Left cardiac atrium (tissue), 4 donors: ENCODE measurements at regions not wholly inside any gene's neighbourhood (a gene's known extent, or its start where the extent isn't known, plus 50 kb on each side); places are given as distances from the start of the nearest gene placed in this dataset.
A peak's percentile ranks its signal among the peaks of the same experiment; 100 is the strongest.
"Not testable (repeated sequence)": the region's sequence is repeated elsewhere in the genome, so short reads cannot be mapped to it uniquely, and the experiment has no call there.

Experiments
- ATAC-seq, 2 donors: fragments of 200-7000 bp; cut with Tn5 transposase; one replicate each; pipeline ENCODE4 v1.9.1; 2020; ENCODE audit warnings: mild to moderate bottlenecking in 2 of 2, moderate library complexity in 2 of 2
- DNase-seq: peaks from one replicate; pipeline ENCODE4 v3.0.0-alpha.2; 2020
- intact Hi-C, 2 donors: fragments of 100-400 bp; cut with DNase I; formaldehyde crosslinking; loops; one replicate each; pipeline versions ENCODE4 v1.14.1 to v1.15.1; 2022 to 2023
- donor health status: DM: no; HTN: yes; CAD: no.
- donor health status: DM: no; HTN: yes; CAD: no; lungs with severe emphysema.
- donor health status: DM: yes; HTN: yes; CAD: no.
- donor health status: Dilated cardiomyopathy.

DNA sequence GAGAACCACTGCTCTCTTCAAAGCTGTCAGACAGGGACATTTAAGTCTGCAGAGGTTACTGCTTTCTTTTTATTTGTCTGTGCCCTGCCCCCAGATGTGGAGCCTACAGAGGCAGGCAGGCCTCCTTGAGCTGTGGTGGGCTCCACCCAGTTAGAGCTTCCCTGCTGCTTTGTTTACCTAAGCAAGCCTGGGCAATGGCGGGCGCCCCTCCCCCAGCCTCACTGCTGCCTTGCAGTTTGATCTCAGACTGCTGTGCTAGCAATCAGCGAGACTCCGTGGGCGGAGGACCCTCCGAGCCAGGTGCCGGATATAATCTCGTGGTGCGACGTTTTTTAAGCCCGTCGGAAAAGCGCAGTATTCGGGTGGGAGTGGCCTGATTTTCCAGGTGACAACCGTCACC lies 150.8 kb downstream of the FAM170A start:
- not testable (repeated sequence) for ATAC-seq, DNase-seq

GRCh38 chr5:119785057-119785456 lies 155.7 kb downstream of the FAM170A start:
- DNase-seq (no peak), ATAC-seq (no peak)
- intact Hi-C loops, result no loop called here

More for the DNA sequence above, 150.8 kb downstream of the FAM170A start:
- intact Hi-C loops, result not testable (repeated sequence)

GRCh38 chr5:119789406-119790117 lies 160.2 kb downstream of the FAM170A start:
- ATAC-seq (no peak), DNase-seq (no peak)
- intact Hi-C loops, result no loop called here

DNA sequence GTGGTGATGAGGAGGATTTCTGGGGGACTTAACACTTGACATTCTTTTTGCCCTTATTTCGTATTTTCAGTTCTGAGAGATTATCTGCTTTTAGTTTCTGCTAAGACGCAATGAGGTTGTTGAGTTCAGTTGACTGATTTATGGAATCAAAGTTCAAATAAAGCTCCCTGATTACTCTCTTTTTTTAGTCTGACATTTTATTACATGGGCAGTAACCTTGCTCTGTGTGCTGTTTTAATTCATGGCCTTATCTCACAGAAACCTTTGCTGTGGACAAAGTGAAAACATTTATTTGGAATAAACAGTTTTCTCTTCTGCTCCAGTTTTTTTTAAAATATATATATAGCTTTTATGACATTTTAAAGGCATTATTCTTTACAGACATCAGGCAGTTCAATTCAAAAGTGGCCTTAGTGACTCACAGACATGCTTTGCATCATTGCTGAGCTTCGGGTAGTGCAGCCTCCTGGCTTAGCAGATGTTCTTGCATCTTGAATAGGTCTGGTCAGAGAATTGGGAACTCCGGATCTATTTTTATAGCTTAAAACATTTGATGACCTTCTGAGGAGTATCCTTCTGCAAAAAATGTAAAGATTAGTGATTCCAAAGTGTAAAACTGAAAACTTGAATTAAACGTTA lies 162.9 kb downstream of the FAM170A start:
- ATAC-seq, result no peak
- no peak for DNase-seq
- intact Hi-C loops, result no loop called here

- no peak for DNase-seq
- ATAC-seq, result no peak
- intact Hi-C loops, result no loop called here
These were observed 166.4 kb downstream of the FAM170A start for GRCh38 chr5:119795768-119796167.

- no peak for DNase-seq
- no peak for ATAC-seq
- intact Hi-C loops, result no loop called here
These were observed 172.2 kb downstream of the FAM170A start for GRCh38 chr5:119801570-119801969.

DNA sequence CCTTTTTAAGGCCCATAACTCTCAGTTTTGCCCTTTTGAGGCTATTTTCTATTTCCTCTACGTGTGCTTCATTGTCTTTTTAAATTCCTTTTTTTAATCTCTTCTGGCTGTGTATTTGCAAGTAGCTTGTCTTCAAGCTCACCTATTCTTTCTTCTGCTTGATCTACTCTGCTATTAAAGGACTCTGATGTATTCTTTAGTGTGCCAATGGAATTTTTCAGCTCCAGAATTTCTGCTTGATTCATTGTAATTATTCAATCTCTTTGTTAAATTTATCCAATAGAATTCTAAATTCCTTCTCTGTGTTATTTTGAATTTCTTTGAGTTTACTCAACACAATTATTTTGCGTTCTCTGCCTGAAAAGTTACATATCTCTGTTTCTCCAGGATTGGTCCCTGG lies 178.7 kb downstream of the FAM170A start:
- intact Hi-C loops, result no loop called here
- DNase-seq (no peak), ATAC-seq (no peak)

GRCh38 chr5:119808474-119808873 lies 179.1 kb downstream of the FAM170A start:
- intact Hi-C loops, result no loop called here
- ATAC-seq, result no peak

GRCh38 chr5:119810217-119810616 lies 180.9 kb downstream of the FAM170A start:
- peak in 1 of 2 donors; percentile 59 for ATAC-seq

More at GRCh38 chr5:119808474-119808873, 179.1 kb downstream of the FAM170A start:
- no peak for DNase-seq

GRCh38 chr5:119811458-119811857 lies 182.1 kb downstream of the FAM170A start:
- intact Hi-C loops, result no loop called here
- ATAC-seq, result no peak
- no peak for DNase-seq

More at GRCh38 chr5:119810217-119810616, 180.9 kb downstream of the FAM170A start:
- intact Hi-C loops, result no loop called here
- DNase-seq, result no peak

- ATAC-seq (no peak), DNase-seq (no peak)
- intact Hi-C loops, result no loop called here
These were observed 185.3 kb downstream of the FAM170A start for GRCh38 chr5:119814655-119815054.

DNA sequence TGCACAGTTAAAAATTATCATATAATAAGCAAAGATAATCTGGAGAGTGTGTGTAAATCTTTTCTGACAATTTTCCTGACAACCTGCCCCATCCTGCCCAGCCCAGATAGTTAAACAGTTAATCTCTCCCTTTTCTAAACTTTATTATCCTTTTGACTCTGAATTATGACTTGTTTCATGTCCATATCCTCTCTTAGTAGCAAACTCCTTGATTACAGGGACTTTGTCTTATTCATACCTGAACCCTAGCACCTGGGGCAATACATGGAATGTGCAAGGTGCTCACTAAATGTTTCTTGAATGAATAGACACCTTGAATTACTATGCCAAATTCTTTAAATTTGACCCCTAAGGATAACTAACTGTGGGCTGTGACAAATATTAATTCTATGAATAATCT lies 186.7 kb downstream of the FAM170A start:
- no peak for ATAC-seq
- intact Hi-C loops, result no loop called here

GRCh38 chr5:119820016-119820415 lies 190.7 kb downstream of the FAM170A start:
- DNase-seq (no peak), ATAC-seq (no peak)
- intact Hi-C loops, result no loop called here

More for the DNA sequence above, 186.7 kb downstream of the FAM170A start:
- DNase-seq, result no peak

- ATAC-seq (no peak), DNase-seq (no peak)
- intact Hi-C loops, result no loop called here
These were observed 191.2 kb downstream of the FAM170A start for GRCh38 chr5:119820608-119821007.

- intact Hi-C loops, result no loop called here
- ATAC-seq, result no peak
- DNase-seq, result no peak
These were observed 199.2 kb downstream of the FAM170A start for GRCh38 chr5:119828541-119828940.

DNA sequence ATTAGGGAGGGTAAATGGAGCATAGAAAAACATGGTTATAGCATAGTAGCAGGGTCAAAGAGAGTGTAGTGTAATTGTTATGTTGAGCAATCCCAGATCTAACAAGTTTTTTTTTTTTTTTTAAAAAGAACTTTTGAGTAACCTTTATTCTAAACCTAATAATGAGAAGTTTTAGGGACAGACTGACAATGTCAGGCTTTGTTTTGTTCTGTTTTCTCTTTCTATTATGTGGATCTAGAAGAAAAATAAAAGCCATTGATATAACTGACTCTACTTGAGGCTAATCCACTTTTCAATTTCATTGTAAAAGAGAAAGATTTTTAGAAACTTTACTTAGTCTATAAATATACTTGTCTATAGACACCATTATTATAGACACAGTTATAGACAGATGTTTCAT lies 200.0 kb downstream of the FAM170A start:
- intact Hi-C loops, result no loop called here
- DNase-seq, result no peak
- ATAC-seq, result no peak

GRCh38 chr5:119833176-119833575 lies 203.8 kb downstream of the FAM170A start:
- DNase-seq (no peak), ATAC-seq (no peak)
- intact Hi-C loops, result no loop called here

DNA sequence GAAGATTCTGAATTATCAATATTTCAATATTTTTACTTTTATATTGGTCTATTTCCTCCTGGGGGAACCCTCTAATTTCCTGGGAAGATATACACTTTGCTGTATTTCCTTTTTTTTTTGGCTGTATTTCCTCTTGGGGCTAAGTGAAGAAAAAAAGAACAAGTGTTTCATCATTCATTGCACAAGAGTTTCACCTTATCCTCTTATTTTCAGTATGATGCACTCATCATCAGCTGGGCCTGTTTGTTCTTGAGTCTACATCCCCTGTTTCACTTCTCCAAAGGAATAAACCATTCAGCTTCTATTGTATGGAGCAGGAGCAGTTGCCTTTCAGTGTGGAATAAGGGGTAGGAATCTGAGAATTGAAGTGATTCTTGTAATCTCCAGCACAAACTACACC lies 210.8 kb downstream of the FAM170A start:
- no peak for ATAC-seq
- no peak for DNase-seq
- intact Hi-C loops, result no loop called here

DNA sequence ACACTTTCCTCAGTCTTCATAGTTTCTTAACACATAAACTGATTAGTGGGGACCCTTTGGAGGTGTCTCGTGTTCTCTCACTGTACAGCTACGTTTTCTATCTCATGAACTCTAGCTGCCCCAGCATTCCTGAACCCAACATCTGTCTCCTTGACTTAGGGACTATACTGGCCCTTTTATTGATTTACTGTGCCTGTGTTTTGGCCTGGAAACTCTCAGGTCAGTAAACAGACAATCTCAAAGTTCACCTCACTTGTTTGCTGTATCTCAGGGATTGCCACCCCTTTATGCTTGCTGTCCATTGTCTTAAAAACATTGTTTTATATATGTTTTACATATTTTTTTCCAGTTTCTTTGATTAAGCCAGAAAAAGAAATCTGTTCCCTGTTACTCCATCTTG lies 222.8 kb downstream of the FAM170A start:
- intact Hi-C loops, result no loop called here
- no peak for DNase-seq
- no peak for ATAC-seq

- ATAC-seq (no peak), DNase-seq (no peak)
- intact Hi-C loops, result no loop called here
These were observed 231.1 kb downstream of the FAM170A start for GRCh38 chr5:119860463-119860862.

DNA sequence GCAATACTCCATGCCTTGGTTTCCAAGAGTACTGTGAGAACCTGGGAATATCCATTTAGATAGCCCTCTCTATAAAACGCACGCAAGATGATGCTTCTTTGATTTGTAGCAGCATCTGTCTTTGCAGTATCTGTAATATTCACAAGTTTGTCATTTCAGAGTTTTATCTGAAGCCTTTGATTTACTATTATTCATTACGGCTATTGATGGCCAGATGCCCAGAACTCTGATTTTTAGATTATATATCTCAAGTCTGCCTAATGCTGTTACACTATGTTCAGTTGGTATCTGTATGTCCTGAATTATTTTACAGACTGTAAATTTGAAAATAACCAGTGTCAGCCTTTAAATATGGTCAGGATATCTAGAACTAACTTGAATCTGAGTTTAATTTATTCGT lies 233.3 kb downstream of the FAM170A start:
- intact Hi-C loops, result no loop called here
- ATAC-seq (no peak), DNase-seq (no peak)
